ENCODE measurements at regions not wholly inside any gene's neighbourhood (a gene's known extent, or its start where the extent isn't known, plus 50 kb on each side); places are given as distances from the start of the nearest gene placed in this dataset.
"Not testable (repeated sequence)": the region's sequence is repeated elsewhere in the genome, so short reads cannot be mapped to it uniquely, and the experiment has no call there.

DNA sequence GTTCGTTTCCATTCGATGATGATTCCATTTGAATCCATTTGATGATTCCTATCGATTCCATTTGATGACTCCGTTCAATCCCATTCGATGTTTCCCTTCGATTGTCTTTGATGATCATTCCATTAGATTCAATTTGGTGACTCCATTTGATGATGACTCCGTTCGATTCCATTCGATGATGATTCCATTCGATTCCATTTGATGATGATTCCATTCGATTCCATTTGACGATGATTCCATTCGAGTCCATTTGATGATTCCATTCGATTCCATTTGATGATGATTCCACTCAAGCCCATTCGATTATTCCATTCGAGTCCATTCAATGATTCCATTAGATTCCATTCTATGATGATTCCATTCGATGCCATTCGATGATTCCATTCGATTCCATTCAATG is 2730.6 kb downstream of the RPIA start:
- not testable (repeated sequence) for H3K4me3 ChIP-seq (ENCODE audit: low read depth, low read length); DNase-seq (ENCODE audit: low read depth)

DNA sequence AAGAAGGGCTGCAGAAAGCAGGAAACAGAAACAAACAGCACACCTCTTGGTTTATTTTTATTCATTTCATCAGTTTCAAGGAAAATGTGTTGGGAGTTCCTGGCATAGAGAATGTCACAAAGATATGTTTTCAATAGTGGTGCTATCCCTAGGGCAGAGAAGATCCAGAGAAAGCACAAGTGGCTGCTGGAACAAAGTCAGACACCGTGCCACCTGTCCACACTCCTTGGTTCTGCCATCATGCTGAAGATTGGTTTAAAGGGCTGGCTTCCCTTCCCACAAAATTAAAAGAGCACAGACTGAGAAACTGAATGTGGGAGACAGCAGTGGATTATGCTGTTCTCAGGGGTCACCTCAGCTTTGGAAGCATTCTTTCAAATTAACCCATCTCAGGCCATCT is 2735.7 kb downstream of the RPIA start:
- DNase-seq (ENCODE audit: low read depth); H3K4me3 ChIP-seq (ENCODE audit: low read depth, low read length): not testable (repeated sequence)

DNA sequence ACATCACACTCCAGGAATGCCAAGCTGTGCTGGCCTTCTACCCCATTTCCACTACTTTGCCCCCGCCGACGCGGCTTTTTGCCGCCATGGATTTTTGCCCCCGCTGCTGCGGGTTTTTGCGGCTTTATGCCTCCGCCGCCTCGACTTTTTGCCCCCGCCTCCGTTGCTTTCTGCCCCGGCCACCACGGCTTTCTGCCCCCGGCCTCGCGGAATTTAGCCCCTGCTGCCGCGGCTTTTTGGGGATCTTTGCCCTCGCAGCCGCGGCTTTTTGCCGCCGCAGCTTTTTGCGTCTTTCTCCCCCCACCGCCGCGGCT is 2750.4 kb downstream of the RPIA start:
- peak overlapping the region; percentile 28 for H3K4me3 ChIP-seq (ENCODE audit: low read depth, low read length)
- not testable (repeated sequence) for DNase-seq (ENCODE audit: low read depth)

DNA sequence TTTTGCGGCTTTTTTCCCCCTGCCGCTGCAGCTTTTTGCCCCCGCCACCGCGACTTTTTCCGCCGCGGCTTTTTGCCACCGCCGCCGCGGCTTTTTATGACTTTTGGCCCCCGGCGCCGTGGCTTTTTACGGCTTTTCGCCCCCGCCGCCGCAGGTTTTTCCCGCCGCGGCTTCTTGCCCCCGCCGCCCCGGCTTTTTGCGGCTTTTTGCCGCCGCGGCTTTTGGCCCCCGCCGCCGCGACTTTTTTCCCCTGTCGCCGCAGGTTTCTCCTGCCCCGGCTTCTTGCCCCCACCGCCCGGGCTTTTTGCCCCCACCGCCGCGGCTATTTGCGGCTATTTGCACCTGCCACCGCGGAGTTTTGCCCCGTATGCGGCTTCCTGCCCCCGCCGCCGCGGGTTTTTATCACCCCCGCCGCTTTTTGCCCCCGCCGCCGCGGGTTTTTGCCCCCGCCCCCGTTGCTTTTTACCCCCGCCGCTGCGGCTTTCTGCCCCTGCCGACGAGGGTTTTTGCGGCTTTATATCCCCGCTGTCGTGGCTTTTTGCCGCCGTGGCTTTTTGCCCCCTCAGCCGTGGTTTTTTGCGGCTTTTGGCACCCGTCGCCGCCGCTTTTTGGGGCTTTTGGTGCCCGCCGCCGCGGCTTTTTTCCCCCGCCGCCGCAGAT is 2750.9 kb downstream of the RPIA start:
- H3K4me3 ChIP-seq (ENCODE audit: low read depth, low read length): peak overlapping the region; percentile 44
- no peak for DNase-seq (ENCODE audit: low read depth)
- TF ChIP-seq, protein P1, sequence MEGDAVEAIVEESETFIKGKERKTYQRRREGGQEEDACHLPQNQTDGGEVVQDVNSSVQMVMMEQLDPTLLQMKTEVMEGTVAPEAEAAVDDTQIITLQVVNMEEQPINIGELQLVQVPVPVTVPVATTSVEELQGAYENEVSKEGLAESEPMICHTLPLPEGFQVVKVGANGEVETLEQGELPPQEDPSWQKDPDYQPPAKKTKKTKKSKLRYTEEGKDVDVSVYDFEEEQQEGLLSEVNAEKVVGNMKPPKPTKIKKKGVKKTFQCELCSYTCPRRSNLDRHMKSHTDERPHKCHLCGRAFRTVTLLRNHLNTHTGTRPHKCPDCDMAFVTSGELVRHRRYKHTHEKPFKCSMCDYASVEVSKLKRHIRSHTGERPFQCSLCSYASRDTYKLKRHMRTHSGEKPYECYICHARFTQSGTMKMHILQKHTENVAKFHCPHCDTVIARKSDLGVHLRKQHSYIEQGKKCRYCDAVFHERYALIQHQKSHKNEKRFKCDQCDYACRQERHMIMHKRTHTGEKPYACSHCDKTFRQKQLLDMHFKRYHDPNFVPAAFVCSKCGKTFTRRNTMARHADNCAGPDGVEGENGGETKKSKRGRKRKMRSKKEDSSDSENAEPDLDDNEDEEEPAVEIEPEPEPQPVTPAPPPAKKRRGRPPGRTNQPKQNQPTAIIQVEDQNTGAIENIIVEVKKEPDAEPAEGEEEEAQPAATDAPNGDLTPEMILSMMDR (IDR thresholded peaks at IDR 0.05; ENCODE audit: insufficient read depth, low read length): no peak

DNA sequence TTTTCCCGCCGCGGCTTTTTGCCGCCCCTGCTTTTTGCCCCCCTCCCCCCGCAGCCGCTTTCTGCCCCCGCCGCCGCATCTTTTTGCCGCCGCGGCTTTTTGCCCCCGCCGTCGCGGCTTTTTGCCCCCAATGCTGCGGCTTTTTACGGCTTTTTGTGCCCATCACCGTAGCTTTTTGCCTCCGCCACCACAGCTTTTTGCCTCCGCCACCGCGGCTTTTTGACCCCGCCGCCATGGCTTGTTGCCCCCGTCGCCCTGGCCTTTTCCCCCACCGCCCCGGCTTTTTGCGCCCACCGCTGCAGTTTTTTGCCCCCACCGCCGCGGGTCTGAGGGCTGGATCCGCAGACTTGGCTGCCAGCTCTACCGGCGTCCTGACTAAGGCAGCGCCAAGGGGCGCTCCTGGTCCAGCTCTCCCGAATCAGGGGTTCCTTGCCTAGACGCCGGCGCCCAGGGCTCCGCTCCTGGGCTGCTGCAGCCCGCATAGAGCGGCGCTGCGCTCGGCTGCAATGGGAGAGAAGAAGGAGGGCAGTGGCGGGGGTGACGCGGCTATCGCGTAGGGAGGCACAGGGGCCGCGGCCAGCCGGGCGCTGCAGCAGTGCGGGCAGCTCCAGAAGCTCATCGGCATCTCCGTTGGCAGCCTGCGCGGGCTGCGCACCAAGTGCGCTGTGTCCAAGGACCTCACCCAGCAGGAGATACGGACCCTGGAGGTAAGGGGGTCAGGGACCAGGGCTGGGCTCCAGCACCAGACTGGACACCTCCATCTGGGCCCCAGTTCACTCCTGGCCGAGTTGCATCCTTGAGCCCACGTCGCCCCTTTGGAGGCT is 2751.6 kb downstream of the RPIA start:
- H3K4me3 ChIP-seq (ENCODE audit: low read depth, low read length); DNase-seq (ENCODE audit: low read depth): not testable (repeated sequence)

DNA sequence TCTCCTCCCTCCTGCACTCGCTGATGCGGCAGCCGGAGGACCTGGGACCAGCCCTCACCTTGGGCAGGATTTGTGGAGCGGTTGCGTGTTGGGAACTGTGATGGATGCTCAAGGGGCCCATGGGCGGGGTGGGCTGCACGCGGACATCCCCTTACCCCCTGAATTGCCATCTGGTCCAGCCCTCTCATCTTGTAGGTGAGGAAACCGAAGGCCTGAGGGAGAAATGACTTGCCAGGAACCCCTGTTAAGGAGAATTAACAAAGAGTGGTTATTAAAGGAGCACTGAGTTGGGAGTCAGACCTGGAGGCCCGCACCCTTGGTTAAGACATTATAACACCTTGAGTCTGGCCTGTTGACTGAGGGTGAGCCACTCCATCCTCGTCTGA is 2752.2 kb downstream of the RPIA start:
- DNase-seq (ENCODE audit: low read depth); H3K4me3 ChIP-seq (ENCODE audit: low read depth, low read length): not testable (repeated sequence)

DNA sequence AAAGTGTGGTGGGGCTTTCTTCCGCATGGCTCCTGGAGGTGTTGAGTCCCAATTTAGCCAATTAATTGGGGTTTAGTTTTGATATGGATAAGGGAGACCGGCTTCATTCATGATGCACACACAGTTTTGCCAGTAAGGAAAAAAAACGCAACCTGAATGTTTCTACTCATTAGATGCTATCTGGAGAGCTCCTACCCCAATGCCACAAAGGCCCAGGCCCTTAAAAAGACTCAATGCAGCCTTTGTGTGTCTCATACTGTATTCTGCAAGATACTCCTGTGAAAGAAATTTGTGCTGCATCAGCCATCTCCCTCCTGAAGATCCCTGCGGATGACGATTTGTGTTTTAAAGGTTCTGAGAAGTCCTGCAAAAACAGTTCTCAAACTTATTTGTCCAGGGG is 2754.2 kb downstream of the RPIA start:
- DNase-seq (ENCODE audit: low read depth); H3K4me3 ChIP-seq (ENCODE audit: low read depth, low read length): not testable (repeated sequence)

DNA sequence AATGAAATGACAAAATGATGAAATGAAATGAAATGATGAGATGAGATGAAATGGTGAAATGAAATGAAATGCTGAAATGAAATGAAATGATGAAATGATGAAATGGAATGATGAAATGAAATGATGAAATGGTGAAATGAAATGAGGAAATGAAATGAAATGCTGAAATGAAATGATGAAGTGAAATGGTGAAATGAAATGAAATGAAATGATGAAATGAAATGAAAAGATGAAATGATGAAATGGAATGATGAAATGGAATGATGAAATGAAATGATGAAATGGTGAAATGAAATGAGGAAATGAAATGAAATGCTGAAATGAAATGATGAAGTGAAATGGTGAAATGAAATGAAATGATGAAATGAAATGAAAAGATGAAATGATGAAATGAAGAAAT is 2755.0 kb downstream of the RPIA start:
- DNase-seq (ENCODE audit: low read depth); H3K4me3 ChIP-seq (ENCODE audit: low read depth, low read length): not testable (repeated sequence)

DNA sequence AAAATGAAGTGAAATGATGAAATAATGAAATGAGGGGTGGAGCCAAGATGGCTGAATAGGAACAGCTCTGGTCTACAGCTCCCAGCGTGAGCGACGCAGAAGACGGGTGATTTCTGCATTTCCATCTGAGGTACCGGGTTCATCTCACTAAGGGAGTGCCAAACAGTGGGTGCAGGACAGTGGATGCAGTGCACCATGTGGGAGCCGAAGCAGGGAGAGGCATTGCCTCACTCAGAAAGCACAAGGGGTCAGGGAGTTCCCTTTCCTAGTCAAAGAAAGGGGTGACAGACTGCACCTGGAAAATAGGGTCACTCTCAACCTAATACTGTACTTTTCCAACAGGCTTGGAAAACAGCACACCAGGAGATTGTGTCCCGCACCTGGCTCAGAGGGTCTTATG is 2755.4 kb downstream of the RPIA start:
- not testable (repeated sequence) for H3K4me3 ChIP-seq (ENCODE audit: low read depth, low read length); DNase-seq (ENCODE audit: low read depth)

DNA sequence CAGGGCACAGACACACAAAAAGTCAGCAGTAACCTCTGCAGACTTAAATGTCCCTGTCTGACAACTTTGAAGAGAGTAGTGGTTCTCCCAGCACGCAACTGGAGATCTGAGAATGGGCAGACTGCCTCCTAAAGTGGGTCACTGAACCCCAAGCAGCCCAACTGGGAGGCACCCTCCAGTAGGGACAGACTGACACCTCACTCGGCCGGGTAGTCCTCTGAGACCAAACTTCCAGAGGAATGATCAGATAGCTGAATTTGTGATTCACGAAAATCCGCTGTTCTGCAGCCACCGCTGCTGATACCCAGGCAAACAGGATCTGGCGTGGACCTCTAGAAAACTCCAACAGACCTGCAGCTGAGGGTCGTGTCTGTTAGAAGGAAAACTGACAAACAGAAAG is 2756.0 kb downstream of the RPIA start:
- not testable (repeated sequence) for DNase-seq (ENCODE audit: low read depth)

DNA sequence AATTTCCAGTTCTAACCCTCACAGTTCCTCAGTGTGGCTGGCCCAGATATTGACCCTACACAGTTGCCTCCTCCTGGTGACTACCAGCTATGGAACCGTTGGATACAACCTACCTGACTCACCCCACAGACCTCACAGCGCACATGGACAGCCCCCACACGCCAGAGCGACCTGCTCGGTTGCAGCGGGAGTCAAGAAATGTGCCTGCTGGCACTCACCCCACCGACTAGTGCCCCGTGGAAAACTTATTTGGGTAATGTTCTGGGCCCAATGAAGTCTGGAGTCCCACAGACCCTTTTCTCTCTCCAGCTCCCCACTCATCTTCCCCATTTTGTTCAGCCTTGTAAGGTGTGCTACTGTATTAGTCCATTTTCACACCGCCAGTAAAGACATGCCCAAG is 2770.8 kb downstream of the RPIA start:
- DNase-seq (ENCODE audit: low read depth); H3K4me3 ChIP-seq (ENCODE audit: low read depth, low read length): not testable (repeated sequence)

More for the DNA sequence above, 2756.0 kb downstream of the RPIA start:
- H3K4me3 ChIP-seq (ENCODE audit: low read depth, low read length): not testable (repeated sequence)

DNA sequence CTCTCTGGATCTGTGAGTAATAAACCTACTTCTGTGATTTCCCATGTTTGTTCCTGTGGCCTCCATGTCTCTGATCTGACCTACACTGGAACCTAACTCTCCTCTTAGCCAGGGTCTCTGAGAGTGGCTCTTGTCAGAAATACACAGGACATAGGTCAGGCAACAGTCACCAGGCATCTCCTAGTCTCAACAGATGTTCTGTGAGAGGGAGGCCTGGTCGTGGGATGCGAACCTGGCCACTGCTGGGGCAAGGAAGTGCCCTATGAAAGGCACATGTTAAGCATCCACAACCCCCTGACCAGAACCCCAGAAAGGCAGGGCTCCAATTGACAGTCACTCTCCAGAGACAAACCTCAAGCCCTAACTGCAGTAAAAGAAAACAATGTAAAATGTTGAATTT is 2771.5 kb downstream of the RPIA start:
- DNase-seq (ENCODE audit: low read depth); H3K4me3 ChIP-seq (ENCODE audit: low read depth, low read length): not testable (repeated sequence)

DNA sequence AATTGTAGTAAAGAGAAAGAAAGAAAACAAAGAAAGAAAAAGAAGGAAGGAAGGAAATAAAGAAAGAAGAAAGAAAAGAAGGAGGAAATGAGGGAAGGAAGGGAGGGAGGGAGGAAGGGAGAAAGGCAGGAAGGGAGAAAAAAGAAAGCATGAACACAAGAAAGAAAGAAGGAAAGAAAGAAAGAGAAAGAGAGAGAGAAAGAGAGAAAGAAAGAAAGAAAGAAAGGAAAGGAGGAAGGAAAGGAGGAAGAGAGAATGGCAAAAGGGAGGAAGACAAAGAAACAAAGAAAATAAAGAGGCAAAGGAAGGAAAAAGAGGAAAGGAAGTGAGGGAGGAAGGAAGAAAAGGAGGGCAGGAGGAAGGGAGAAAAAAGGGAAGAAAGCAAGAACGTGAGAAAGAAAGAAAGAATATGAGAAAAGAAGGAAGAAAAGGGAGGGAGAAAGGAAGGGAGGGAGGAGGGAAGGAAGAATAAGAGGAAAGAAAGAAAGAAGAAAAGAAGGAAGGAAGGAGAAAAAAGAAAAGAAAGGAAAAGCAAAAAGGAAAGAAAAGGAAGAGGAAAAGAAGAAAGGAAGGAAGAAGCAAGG is 2775.4 kb downstream of the RPIA start:
- not testable (repeated sequence) for DNase-seq (ENCODE audit: low read depth); H3K4me3 ChIP-seq (ENCODE audit: low read depth, low read length)

DNA sequence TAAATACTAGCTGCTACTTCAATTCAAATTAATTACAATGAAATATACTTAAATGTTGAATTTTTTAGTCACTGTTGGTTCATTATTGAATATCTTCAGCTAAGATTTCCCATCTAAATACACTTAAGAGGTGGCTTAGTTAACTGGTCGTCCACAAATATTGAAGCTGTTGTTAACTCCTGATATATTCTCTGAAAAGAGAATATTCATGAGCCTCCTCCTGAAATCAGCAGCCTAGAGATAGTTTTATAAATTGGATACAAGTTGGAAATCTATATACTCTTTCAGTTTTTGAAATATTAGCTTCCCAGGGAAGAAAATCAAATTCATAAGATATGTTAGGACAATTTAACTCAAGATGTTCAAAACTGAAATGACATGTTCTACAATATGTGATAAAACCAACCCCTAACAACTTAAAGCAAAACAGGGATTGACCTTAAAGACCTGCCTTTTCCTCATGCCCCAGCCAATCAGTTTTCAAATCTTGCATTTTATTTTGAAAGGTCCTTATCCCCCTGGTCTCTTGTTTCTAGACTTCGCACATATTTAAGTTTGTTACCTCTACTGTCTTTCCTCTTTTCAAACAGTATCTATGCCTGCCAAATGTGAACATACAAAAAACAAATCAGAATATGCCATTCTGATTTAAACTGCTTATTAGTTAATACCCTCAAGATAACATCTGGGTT is 2784.9 kb downstream of the RPIA start:
- DNase-seq (ENCODE audit: low read depth); H3K4me3 ChIP-seq (ENCODE audit: low read depth, low read length): not testable (repeated sequence)

DNA sequence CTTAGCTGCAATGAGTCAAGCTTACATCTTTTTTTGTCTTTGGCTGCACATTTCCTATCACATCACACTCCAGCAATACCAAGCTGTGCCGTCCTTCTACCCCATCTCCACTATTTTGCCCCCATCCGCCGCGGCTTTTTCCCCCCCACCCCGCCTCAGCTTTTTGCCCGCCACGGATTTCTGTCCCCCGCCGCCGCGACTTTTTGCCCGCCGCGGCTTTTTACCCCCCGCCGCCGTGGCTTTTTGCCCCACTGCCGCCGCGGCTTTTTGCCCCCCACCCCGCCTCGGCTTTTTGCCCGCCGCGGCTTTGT is 2785.4 kb downstream of the RPIA start:
- H3K4me3 ChIP-seq (ENCODE audit: low read depth, low read length); DNase-seq (ENCODE audit: low read depth): not testable (repeated sequence)

DNA sequence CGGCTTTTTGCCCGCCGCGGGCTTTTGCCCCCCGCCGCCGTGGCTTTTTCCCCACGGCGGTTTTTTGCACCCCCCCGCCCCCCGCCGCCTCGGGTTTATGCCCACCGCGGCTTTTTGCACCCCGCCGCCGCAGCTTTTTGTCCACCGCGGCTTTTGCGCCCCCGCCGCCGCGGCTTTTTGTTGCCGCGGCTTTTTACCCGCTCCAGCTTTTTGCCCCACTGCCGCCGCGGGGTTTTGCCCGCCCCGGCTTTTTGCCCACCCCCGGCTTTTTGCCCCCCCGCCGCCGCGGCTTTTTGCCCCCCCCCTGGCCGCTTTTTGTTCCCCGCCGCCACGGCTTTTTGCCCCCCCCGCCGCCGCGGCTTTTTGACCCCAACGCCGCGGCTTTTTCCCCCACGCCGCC is 2785.8 kb downstream of the RPIA start:
- H3K4me3 ChIP-seq (ENCODE audit: low read depth, low read length): peak overlapping the region; percentile 46
- not testable (repeated sequence) for DNase-seq (ENCODE audit: low read depth)

Data from fibroblast of the aortic adventitia (primary cell).